ENCODE measurements at regions not wholly inside any gene's neighbourhood (a gene's known extent, or its start where the extent isn't known, plus 50 kb on each side); places are given as distances from the start of the nearest gene placed in this dataset.

- H3K4me3 ChIP-seq, result no peak overlapping the region
- intact Hi-C loops (cut with DNase I, micrococcal nuclease), result no loop called here
- H3K4me1 ChIP-seq (ENCODE audit: low read depth), result no peaks in the 10 kb centered on the region
- TF ChIP-seq, protein P1, sequence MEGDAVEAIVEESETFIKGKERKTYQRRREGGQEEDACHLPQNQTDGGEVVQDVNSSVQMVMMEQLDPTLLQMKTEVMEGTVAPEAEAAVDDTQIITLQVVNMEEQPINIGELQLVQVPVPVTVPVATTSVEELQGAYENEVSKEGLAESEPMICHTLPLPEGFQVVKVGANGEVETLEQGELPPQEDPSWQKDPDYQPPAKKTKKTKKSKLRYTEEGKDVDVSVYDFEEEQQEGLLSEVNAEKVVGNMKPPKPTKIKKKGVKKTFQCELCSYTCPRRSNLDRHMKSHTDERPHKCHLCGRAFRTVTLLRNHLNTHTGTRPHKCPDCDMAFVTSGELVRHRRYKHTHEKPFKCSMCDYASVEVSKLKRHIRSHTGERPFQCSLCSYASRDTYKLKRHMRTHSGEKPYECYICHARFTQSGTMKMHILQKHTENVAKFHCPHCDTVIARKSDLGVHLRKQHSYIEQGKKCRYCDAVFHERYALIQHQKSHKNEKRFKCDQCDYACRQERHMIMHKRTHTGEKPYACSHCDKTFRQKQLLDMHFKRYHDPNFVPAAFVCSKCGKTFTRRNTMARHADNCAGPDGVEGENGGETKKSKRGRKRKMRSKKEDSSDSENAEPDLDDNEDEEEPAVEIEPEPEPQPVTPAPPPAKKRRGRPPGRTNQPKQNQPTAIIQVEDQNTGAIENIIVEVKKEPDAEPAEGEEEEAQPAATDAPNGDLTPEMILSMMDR (IDR thresholded peaks at IDR 0.05), result no peak
- ATAC-seq (no peak), DNase-seq (no peak)
- H3K9me3 ChIP-seq, result no peaks in the 10 kb centered on the region
- no peaks in the 10 kb centered on the region for H3K36me3 ChIP-seq (ENCODE audit: low read depth)
These were observed 217.5 kb downstream of the TMEM200A start for GRCh38 chr6:130583268-130583667.

DNA sequence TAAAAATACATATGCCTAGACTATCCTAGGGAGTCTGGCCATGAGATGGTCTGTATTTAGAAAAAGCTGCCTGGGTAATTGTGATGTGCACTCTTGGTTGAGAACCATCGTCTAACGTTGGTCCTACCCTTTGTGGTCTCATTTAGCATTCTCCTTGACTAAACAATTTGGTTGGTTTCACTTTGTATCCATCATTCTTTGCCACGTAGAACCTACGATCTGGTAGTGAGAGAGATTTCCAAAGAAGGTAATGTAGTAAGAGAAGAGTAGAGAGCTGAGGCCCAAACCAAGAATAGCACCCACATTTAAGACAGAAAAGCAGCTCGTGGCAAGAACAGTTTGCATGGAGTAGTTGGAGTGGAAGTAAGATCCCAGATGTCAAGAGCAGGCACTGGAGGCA lies 219.8 kb downstream of the TMEM200A start:
- no peaks in the 10 kb centered on the region for H3K4me1 ChIP-seq (ENCODE audit: low read depth)
- H3K9me3 ChIP-seq, result no peaks in the 10 kb centered on the region
- TF ChIP-seq, protein P1 (IDR thresholded peaks at IDR 0.05), result no peak
- no peak overlapping the region for H3K4me3 ChIP-seq
- no peak for ATAC-seq
- intact Hi-C loops (cut with DNase I, micrococcal nuclease), result no loop called here
- no peak for DNase-seq
- H3K36me3 ChIP-seq (ENCODE audit: low read depth), result no peaks in the 10 kb centered on the region

GRCh38 chr6:130587778-130588520 lies 222.1 kb downstream of the TMEM200A start:
- Histone ChIP-seq H3K36me3 (ENCODE audit: low read depth) (no peaks in the 10 kb centered on the region), H3K4me3 (no peak overlapping the region), H3K9me3 (no peaks in the 10 kb centered on the region), H3K4me1 (ENCODE audit: low read depth) (no peaks in the 10 kb centered on the region)
- DNase-seq (no peak), ATAC-seq (no peak)
- TF ChIP-seq, protein P1 (IDR thresholded peaks at IDR 0.05), result no peak
- intact Hi-C loops (cut with DNase I, micrococcal nuclease), result no loop called here

GRCh38 chr6:130593200-130593599 lies 227.4 kb downstream of the TMEM200A start:
- no peaks in the 10 kb centered on the region for H3K9me3 ChIP-seq
- TF ChIP-seq, protein P1 (IDR thresholded peaks at IDR 0.05), result no peak
- intact Hi-C loops (cut with DNase I, micrococcal nuclease), result no loop called here

DNA sequence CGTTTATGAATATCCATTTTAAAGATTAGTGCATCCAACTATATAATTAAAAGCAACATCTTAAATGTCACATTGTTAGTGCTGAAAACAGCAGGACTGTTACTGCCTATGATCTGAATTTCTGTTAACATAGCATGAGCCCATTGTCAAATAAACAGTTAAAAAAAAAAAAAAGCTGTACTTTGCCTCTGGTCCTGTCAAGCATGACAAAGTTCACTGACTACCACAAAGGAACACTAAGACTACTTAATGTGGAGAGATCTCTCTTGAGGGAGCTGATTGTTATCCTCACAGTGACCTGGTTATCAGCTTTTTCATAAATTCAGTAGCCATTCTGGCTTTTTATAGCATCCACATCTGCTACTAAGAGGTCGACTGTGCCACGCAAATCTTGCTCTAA lies 228.1 kb downstream of the TMEM200A start:
- DNase-seq (no peak), ATAC-seq (no peak)
- TF ChIP-seq, protein P1 (IDR thresholded peaks at IDR 0.05), result no peak
- Histone ChIP-seq H3K4me1 (ENCODE audit: low read depth) (no peaks in the 10 kb centered on the region), H3K9me3 (no peaks in the 10 kb centered on the region), H3K36me3 (ENCODE audit: low read depth) (no peaks in the 10 kb centered on the region), H3K4me3 (no peak overlapping the region)
- intact Hi-C loops (cut with DNase I, micrococcal nuclease), result no loop called here

More at GRCh38 chr6:130593200-130593599, 227.4 kb downstream of the TMEM200A start:
- DNase-seq (no peak), ATAC-seq (no peak)
- Histone ChIP-seq H3K36me3 (ENCODE audit: low read depth) (no peaks in the 10 kb centered on the region), H3K4me1 (ENCODE audit: low read depth) (no peaks in the 10 kb centered on the region), H3K4me3 (no peak overlapping the region)

All from mucosa of descending colon (tissue), 3 donors.